HEK293T (cell line): ENCODE measurements at regions not wholly inside any gene's neighbourhood (a gene's known extent, or its start where the extent isn't known, plus 50 kb on each side); places are given as distances from the start of the nearest gene placed in this dataset.
"Not testable (repeated sequence)": the region's sequence is repeated elsewhere in the genome, so short reads cannot be mapped to it uniquely, and the experiment has no call there.

Experiments
- CTCF ChIA-PET: fragments of 350-600 bp; formaldehyde crosslinking; extraction: SDS; loops from one replicate; lab custom pipeline; 2021; ENCODE audit warnings: antibody characterized with exemption, inconsistent platforms; lab: Yijun Ruan, JAX
- POLR2A ChIA-PET: fragments of 350-600 bp; formaldehyde crosslinking; extraction: SDS; loops from one replicate; lab custom pipeline; 2020; ENCODE audit warnings: antibody characterized with exemption, inconsistent platforms; lab: Yijun Ruan, JAX
- DNase-seq: peaks from one replicate; pipeline ENCODE4 v3.0.0; 2012; ENCODE audit warnings: mixed read lengths; ENCODE audit errors: extremely low spot score
- ARNT ChIP-seq: fragments of 450-650 bp; IDR thresholded peaks from 2 replicates; pipeline ENCODE4 v1.6.1; 2017; ENCODE audit warnings: mild to moderate bottlenecking
- BHLHE40 ChIP-seq: fragments of 450-650 bp; IDR thresholded peaks from 2 replicates; pipeline ENCODE4 v1.6.1; 2016; ENCODE audit warnings: mild to moderate bottlenecking, moderate library complexity, borderline replicate concordance
- CTBP1 ChIP-seq: fragments of 450-650 bp; IDR thresholded peaks from 2 replicates; pipeline ENCODE4 v1.6.1; 2016; ENCODE audit warnings: borderline replicate concordance
- ELF4 ChIP-seq: fragments of 450-650 bp; IDR thresholded peaks from 2 replicates; pipeline ENCODE4 v1.6.1; 2017; ENCODE audit warnings: antibody characterized with exemption
- FOXA1 ChIP-seq: fragments of 450-650 bp; IDR thresholded peaks from 2 replicates; pipeline ENCODE4 v1.6.1; 2016; ENCODE audit warnings: mild to moderate bottlenecking
- FOXK2 ChIP-seq: fragments of 450-650 bp; IDR thresholded peaks from 2 replicates; pipeline ENCODE4 v1.6.1; 2016; ENCODE audit warnings: mild to moderate bottlenecking
- FOXM1 ChIP-seq: fragments of 450-650 bp; IDR thresholded peaks from 2 replicates; pipeline ENCODE4 v1.6.1; 2017; ENCODE audit warnings: mild to moderate bottlenecking, borderline replicate concordance
- HDGF ChIP-seq: fragments of 450-650 bp; IDR thresholded peaks from 2 replicates; pipeline ENCODE4 v1.6.1; 2017; ENCODE audit warnings: antibody characterized with exemption, borderline replicate concordance
- L3MBTL2 ChIP-seq: fragments of 450-650 bp; conservative IDR thresholded peaks from 2 replicates; pipeline ENCODE4 v1.6.1; 2016; ENCODE audit warnings: mild to moderate bottlenecking
- LEF1 ChIP-seq: fragments of 450-650 bp; IDR thresholded peaks from 2 replicates; pipeline ENCODE4 v1.6.1; 2017; ENCODE audit warnings: mild to moderate bottlenecking, borderline replicate concordance
- NFRKB ChIP-seq: fragments of 450-650 bp; IDR thresholded peaks from 2 replicates; pipeline ENCODE4 v1.6.1; 2016; ENCODE audit warnings: mild to moderate bottlenecking, moderate library complexity
- SP1 ChIP-seq: fragments of 450-650 bp; IDR thresholded peaks from 2 replicates; pipeline ENCODE4 v1.6.1; 2017
- SUZ12 ChIP-seq: fragments of 450-650 bp; IDR thresholded peaks from 2 replicates; pipeline ENCODE4 v1.6.1; 2016; ENCODE audit warnings: mild to moderate bottlenecking
- TARDBP ChIP-seq: fragments of 450-650 bp; IDR thresholded peaks from 2 replicates; pipeline ENCODE4 v1.6.1; 2016
- ZNF384 ChIP-seq: fragments of 450-650 bp; IDR thresholded peaks from 2 replicates; pipeline ENCODE4 v1.6.1; 2016
- TF ChIP-seq, protein P1 (sequence below): fragments of 450-650 bp; IDR thresholded peaks from 2 replicates; pipeline ENCODE4 v1.6.1; 2016

- no peak for DNase-seq
- CTCF ChIA-PET, result no interaction called here
- POLR2A ChIA-PET, result no interaction called here
- no peak for TF ChIP-seq ZNF384
Observed at GRCh38 chrX:115702982-115703381, 142.0 kb downstream of the PLS3 start.

GRCh38 chrX:115709039-115709438, 148.1 kb downstream of the PLS3 start:
- no peak for DNase-seq
- TF ChIP-seq L3MBTL2 (no peak), LEF1 (no peak), NFRKB (no peak), ARNT (no peak), FOXA1 (no peak), ELF4 (no peak), SUZ12 (no peak), FOXK2 (no peak), SP1 (no peak), TARDBP (no peak), CTBP1 (no peak), FOXM1 (no peak), ZNF384 (no peak), HDGF (no peak), BHLHE40 (no peak)
- TF ChIP-seq, protein P1, sequence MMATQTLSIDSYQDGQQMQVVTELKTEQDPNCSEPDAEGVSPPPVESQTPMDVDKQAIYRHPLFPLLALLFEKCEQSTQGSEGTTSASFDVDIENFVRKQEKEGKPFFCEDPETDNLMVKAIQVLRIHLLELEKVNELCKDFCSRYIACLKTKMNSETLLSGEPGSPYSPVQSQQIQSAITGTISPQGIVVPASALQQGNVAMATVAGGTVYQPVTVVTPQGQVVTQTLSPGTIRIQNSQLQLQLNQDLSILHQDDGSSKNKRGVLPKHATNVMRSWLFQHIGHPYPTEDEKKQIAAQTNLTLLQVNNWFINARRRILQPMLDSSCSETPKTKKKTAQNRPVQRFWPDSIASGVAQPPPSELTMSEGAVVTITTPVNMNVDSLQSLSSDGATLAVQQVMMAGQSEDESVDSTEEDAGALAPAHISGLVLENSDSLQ, result no peak
- ChIA-PET CTCF (no interaction called here), POLR2A (no interaction called here)

GRCh38 chrX:115712484-115712883, 151.5 kb downstream of the PLS3 start:
- TF ChIP-seq SP1 (no peak), CTBP1 (no peak), NFRKB (no peak), LEF1 (no peak), ZNF384 (no peak), SUZ12 (no peak), TARDBP (no peak), FOXM1 (no peak), HDGF (no peak), L3MBTL2 (no peak), FOXK2 (no peak), BHLHE40 (no peak)
- ChIA-PET POLR2A (no interaction called here), CTCF (no interaction called here)
- no peak for DNase-seq

DNA sequence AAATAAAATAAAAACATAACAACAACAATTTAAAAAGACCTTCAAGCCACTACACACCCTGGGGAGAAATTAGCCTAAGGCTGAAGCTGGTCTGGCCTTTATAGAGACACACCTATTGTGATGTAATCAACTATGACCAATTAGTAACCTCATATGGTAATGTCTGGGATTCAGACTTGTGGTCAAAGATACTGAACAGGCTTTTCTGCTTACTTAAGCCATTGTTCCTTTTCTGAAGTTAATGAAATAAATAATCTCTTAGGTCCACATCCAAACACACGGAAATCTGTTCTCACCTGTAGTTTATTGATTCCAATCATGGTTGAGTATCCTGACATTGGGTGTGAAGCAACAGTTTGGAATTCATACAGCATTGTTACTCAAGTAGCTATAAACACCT, 152.5 kb downstream of the PLS3 start:
- no peak for TF ChIP-seq ELF4
- TF ChIP-seq ARNT, result no peak
- TF ChIP-seq HDGF, result no peak
- TF ChIP-seq FOXK2, result no peak
- CTCF ChIA-PET, result interaction anchor here (0.6 kb wide), 1 partner anchor 384 kb away, joined by 3 read pairs; no protein-coding TSS in a partner anchor
- DNase-seq, result no peak
- POLR2A ChIA-PET, result no interaction called here

DNA sequence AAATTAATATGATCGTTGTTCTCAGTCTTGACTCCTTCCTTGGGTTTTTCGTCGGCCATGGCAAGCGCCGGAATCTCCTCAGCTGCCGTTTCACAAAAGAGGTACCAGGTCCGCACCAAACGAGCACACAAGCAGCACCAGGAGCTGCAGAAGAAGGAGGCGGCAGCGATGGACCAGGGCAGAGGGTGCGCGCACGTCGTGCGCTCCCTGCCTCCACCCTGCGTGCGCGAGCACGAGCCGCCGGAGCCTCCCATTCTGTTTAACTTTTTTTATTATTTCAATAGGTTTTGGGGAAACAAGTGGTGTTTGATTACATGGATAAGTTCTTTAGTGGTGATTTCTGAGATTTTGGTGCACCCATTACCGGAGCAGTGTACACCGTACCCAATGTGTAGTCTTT, 158.2 kb downstream of the PLS3 start:
- no peak for DNase-seq
- no peak for TF ChIP-seq ARNT
- TF ChIP-seq HDGF, result no peak
- TF ChIP-seq ELF4, result no peak
- no peak for TF ChIP-seq NFRKB
- ChIA-PET POLR2A (no interaction called here), CTCF (no interaction called here)

DNA sequence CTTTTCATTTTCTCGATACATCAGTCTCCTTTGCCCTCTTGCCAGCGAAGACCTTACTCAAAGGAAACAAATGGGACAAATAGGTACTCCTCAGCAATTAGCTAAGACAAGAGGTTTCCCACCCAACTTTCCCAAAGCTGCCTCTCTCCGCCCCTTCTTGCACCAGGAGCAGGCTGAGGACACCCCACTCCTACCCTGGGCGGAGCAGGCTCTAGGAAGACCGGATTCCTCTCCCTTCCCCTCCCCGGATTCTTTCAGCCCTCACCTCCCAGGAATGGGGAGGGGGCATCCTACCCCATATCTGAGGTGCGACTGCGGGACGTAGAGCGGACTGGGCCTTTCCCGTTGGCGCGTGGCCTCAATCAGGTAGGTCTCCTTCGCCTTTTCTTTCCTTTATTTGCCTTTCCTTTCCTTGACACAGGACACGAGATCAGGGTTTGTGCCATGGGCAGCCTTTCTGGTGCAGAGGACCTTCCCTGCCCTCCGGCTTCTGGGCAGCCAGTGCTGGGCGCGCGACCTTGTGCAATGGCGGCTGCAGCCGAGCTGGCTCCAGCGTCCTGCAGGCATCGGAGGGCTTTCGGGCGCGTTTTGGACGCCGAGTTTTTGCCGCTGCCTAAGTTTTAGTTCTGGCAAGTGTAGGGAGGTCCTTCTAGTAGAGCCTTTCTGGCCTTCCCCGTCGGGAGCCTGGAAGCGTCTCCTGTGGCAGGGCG, 161.9 kb downstream of the PLS3 start:
- POLR2A ChIA-PET, CTCF ChIA-PET, DNase-seq: not testable (repeated sequence)

DNA sequence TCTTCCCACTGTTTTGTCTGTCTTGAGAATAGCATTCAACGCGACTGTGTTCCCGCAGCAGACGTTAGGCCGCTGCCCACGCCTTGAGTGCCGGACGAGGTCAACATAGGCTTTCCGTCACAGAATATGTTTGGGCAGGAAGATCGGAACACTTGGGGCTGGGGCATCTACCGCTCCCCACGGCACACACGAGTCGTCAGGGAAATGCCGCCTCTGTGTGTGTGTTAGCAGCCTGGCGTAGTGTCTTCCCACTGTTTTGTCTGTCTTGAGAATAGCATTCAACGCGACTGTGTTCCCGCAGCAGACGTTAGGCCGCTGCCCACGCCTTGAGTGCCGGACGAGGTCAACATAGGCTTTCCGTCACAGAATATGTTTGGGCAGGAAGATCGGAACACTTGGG, 164.4 kb downstream of the PLS3 start:
- CTCF ChIA-PET, DNase-seq, POLR2A ChIA-PET: not testable (repeated sequence)

DNA sequence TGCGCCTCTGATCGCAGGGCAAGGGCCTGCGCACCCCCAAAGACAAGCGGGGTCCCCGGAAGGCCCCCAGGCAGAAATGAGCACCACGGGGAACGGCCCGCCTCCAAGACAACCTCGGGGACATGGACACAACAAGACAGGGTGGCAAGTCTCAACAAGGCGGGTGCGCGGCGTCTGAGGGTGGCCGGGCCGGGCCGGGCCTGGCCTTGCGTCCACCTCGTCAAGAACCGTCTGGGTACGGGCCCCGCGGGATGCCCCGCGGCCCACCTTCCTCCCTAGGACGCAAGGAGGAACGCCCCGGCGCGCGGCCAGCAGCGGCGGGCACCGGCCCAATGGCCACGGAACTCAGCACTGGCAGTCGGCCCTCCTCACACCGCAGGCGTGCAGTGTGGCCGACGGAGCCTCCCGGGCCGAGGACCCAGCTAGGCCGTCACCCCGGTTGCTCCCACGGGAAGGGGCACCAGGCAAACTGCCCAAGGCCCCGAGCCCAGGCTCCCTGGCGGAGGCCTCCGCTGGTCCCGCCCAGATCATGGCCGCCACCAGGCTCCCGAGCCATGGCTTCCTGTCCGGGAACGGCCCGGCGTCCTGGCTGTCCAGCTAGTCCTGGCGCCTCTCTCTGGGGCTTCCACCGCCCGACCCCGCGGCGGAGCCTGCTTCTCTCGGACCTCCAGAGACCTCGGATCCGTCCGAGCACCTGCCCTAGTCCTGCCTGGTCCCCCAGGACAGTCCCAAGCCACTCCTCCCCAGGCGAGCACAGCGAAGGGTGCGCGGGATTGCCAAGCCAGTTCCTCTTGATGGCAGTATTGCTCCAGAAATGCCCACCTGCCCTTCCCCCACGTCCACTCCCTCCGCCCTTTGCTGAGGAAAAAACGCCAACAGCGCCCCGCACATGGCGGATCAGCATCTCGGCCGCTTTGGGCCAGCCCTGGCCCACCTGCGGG, 167.1 kb downstream of the PLS3 start:
- CTCF ChIA-PET, POLR2A ChIA-PET, DNase-seq: not testable (repeated sequence)

DNA sequence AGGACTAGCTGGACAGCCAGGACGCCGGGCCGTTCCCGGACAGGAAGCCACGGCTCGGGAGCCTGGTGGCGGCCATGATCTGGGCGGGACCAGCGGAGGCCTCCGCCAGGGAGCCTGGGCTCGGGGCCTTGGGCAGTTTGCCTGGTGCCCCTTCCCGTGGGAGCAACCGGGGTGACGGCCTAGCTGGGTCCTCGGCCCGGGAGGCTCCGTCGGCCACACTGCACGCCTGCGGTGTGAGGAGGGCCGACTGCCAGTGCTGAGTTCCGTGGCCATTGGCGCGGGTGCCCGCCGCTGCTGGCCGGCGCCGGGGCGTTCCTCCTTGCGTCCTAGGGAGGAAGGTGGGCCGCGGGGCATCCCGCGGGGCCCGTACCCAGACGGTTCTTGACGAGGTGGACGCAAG, 171.6 kb downstream of the PLS3 start:
- CTCF ChIA-PET, DNase-seq, POLR2A ChIA-PET: not testable (repeated sequence)

DNA sequence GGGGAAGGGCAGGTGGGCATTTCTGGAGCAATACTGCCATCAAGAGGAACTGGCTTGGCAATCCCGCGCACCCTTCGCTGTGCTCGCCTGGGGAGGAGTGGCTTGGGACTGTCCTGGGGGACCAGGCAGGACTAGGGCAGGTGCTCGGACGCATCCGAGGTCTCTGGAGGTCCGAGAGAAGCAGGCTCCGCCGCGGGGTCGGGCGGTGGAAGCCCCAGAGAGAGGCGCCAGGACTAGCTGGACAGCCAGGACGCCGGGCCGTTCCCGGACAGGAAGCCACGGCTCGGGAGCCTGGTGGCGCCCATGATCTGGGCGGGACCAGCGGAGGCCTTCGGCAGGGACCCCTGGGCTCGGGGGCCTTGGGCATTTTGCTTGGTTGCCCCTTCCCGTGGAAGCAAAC, 174.3 kb downstream of the PLS3 start:
- DNase-seq, CTCF ChIA-PET, POLR2A ChIA-PET: not testable (repeated sequence)
